ENCODE measurements at regions not wholly inside any gene's neighbourhood (a gene's known extent, or its start where the extent isn't known, plus 50 kb on each side); places are given as distances from the start of the nearest gene placed in this dataset.

- no peak for ATAC-seq (ENCODE audit: low FRiP score in 2 of 2)
These were observed 322.1 kb upstream of the LYPLAL1 start for GRCh38 chr1:218851586-218851985.

GRCh38 chr1:218852527-218852926 lies 321.2 kb upstream of the LYPLAL1 start:
- Histone ChIP-seq H3K27ac (no peak overlapping the region), H3K9me3 (no peaks in the 10 kb centered on the region), H3K27me3 (no peaks in the 10 kb centered on the region), H3K36me3 (no peaks in the 10 kb centered on the region), H3K4me1 (peaks cover 0 to 13% (median 7%) of the 10 kb centered on the region in 4 donors), H3K4me3 (no peak overlapping the region)
- DNase-seq (no peak), ATAC-seq (ENCODE audit: low FRiP score in 2 of 2) (no peak)
- 81 to 88% methylated on average over 4 of the region's 4 CpGs for WGBS, 2 donors
- TF ChIP-seq POLR2AphosphoS5 (IDR thresholded peaks at IDR 0.05) (no peak), POLR2A (IDR thresholded peaks at IDR 0.05) (no peak), EP300 (IDR thresholded peaks at IDR 0.05) (no peak), CTCF (IDR thresholded peaks at IDR 0.05) (no peak)

More at GRCh38 chr1:218851586-218851985, 322.1 kb upstream of the LYPLAL1 start:
- Histone ChIP-seq H3K4me1 (peaks cover 0 to 13% (median 7%) of the 10 kb centered on the region in 4 donors), H3K27me3 (no peaks in the 10 kb centered on the region), H3K4me3 (no peak overlapping the region), H3K27ac (no peak overlapping the region), H3K36me3 (no peaks in the 10 kb centered on the region), H3K9me3 (no peaks in the 10 kb centered on the region)
- WGBS, 2 donors: 70 to 80% methylated on average over 2 of the region's 2 CpGs
- no peak for DNase-seq
- no peak for TF ChIP-seq EP300 (IDR thresholded peaks at IDR 0.05)
- TF ChIP-seq CTCF (IDR thresholded peaks at IDR 0.05): no peak
- TF ChIP-seq POLR2AphosphoS5 (IDR thresholded peaks at IDR 0.05): no peak
- no peak for TF ChIP-seq POLR2A (IDR thresholded peaks at IDR 0.05)

- TF ChIP-seq CTCF (IDR thresholded peaks at IDR 0.05) (no peak), EP300 (IDR thresholded peaks at IDR 0.05) (no peak), POLR2AphosphoS5 (IDR thresholded peaks at IDR 0.05) (no peak), POLR2A (IDR thresholded peaks at IDR 0.05) (no peak)
- no peaks in the 10 kb centered on the region for H3K27me3 ChIP-seq
- H3K36me3 ChIP-seq: no peaks in the 10 kb centered on the region
- ATAC-seq (ENCODE audit: low FRiP score in 2 of 2) (no peak), DNase-seq (no peak)
- H3K4me1 ChIP-seq: peaks cover 0 to 3% (median 0%) of the 10 kb centered on the region in 4 donors
- 91 to 95% methylated on average over 3 of the region's 3 CpGs for WGBS, 2 donors
- no peak overlapping the region for H3K4me3 ChIP-seq
- no peaks in the 10 kb centered on the region for H3K9me3 ChIP-seq
- H3K27ac ChIP-seq: no peak overlapping the region
These were observed 309.7 kb upstream of the LYPLAL1 start for GRCh38 chr1:218863987-218864386.

GRCh38 chr1:218865591-218865990 lies 308.1 kb upstream of the LYPLAL1 start:
- ATAC-seq (ENCODE audit: low FRiP score in 2 of 2): no peak

More at GRCh38 chr1:218865591-218865990, 308.1 kb upstream of the LYPLAL1 start:
- H3K36me3 ChIP-seq: no peaks in the 10 kb centered on the region
- peaks cover 0 to 3% (median 0%) of the 10 kb centered on the region in 4 donors for H3K4me1 ChIP-seq
- WGBS, 2 donors: 25 to 38% methylated on average over 1 of the region's 1 CpG
- H3K27ac ChIP-seq: no peak overlapping the region
- DNase-seq: no peak
- no peaks in the 10 kb centered on the region for H3K9me3 ChIP-seq
- no peak overlapping the region for H3K4me3 ChIP-seq
- TF ChIP-seq POLR2AphosphoS5 (IDR thresholded peaks at IDR 0.05) (no peak), CTCF (IDR thresholded peaks at IDR 0.05) (no peak)
- no peaks in the 10 kb centered on the region for H3K27me3 ChIP-seq

Measured in upper lobe of left lung (tissue), 6 donors.